ENCODE measurements at regions not wholly inside any gene's neighbourhood (a gene's known extent, or its start where the extent isn't known, plus 50 kb on each side); places are given as distances from the start of the nearest gene placed in this dataset.

- FAIRE-seq = no peak
Observed at GRCh38 chr15:69962561-69962960, 135.2 kb downstream of the TLE3 start.

GRCh38 chr15:69963385-69963784, 134.3 kb downstream of the TLE3 start:
- FAIRE-seq = no peak

- FAIRE-seq = no peak
Observed at GRCh38 chr15:69971771-69972170, 125.9 kb downstream of the TLE3 start.

- FAIRE-seq = no peak
Observed at GRCh38 chr15:69972436-69972835, 125.3 kb downstream of the TLE3 start.

- FAIRE-seq = no peak
Observed at GRCh38 chr15:69973102-69973714, 124.5 kb downstream of the TLE3 start.

GRCh38 chr15:69973880-69974279, 123.8 kb downstream of the TLE3 start:
- FAIRE-seq = no peak

- FAIRE-seq = no peak
Observed at GRCh38 chr15:69974321-69974720, 123.4 kb downstream of the TLE3 start.

- FAIRE-seq = no peak
Observed at GRCh38 chr15:69976366-69976994, 121.2 kb downstream of the TLE3 start.

- FAIRE-seq = no peak
Observed at GRCh38 chr15:69978603-69979002, 119.1 kb downstream of the TLE3 start.

- FAIRE-seq = no peak
Observed at GRCh38 chr15:69979262-69979661, 118.5 kb downstream of the TLE3 start.

GRCh38 chr15:69979783-69980182, 117.9 kb downstream of the TLE3 start:
- no peak for FAIRE-seq

GRCh38 chr15:69980341-69981059, 117.2 kb downstream of the TLE3 start:
- FAIRE-seq = no peak

- FAIRE-seq = no peak
Observed at GRCh38 chr15:69982037-69982436, 115.7 kb downstream of the TLE3 start.

- FAIRE-seq = no peak
Observed at GRCh38 chr15:69983696-69984265, 113.9 kb downstream of the TLE3 start.

GRCh38 chr15:69987492-69988489, 109.9 kb downstream of the TLE3 start:
- no peak for FAIRE-seq

GRCh38 chr15:69988541-69989225, 109.0 kb downstream of the TLE3 start:
- FAIRE-seq = no peak

GRCh38 chr15:69990566-69991421, 106.9 kb downstream of the TLE3 start:
- FAIRE-seq = no peak

GRCh38 chr15:69991551-69991980, 106.2 kb downstream of the TLE3 start:
- no peak for FAIRE-seq

- FAIRE-seq = no peak
Observed at GRCh38 chr15:69992348-69992747, 105.4 kb downstream of the TLE3 start.

- no peak for FAIRE-seq
Observed at GRCh38 chr15:69994429-69995205, 103.1 kb downstream of the TLE3 start.
